ENCODE measurements at regions not wholly inside any gene's neighbourhood (a gene's known extent, or its start where the extent isn't known, plus 50 kb on each side); places are given as distances from the start of the nearest gene placed in this dataset.

DNA sequence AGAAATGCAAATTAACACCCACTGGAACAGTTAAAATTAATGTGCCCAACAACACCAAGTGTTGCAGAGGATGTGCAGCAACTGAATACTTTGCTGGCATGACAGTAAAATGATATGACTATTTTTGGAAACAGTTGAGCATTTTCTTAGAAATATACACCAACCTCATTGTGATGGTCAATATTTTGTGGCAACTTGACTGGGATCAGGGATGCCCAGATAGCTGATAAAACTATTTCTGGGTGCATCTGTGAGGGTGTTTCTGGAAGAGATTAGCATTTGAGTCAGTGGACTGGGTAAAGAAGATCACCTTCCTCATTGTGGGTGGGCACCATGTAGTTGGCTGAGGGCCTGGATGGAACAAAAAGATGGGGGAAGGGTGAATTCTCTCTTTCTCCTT lies 57.9 kb downstream of the RPLP1 start:
- TF ChIP-seq CTCF (conservative IDR thresholded peaks at IDR 0.05; ENCODE audit: low read length) (no peak), EZH2phosphoT487 (IDR thresholded peaks at IDR 0.05; ENCODE audit: borderline replicate concordance) (no peak)

All from Loucy (cell line).